HG03571 (cell line): ENCODE measurements at regions not wholly inside any gene's neighbourhood (a gene's known extent, or its start where the extent isn't known, plus 50 kb on each side); places are given as distances from the start of the nearest gene placed in this dataset.

Experiments
- ATAC-seq: cut with Tn5 transposase; IDR thresholded peaks from one replicate; pipeline ENCODE4 v1.9.1; 2021; ENCODE audit not compliant: unreplicated experiment

- ATAC-seq, result no peak
These were observed 54.6 kb downstream of the ZFP36L2 start for GRCh38 chr2:43171789-43172188.

GRCh38 chr2:43170405-43171105 is 55.9 kb downstream of the ZFP36L2 start:
- no peak for ATAC-seq

- no peak for ATAC-seq
These were observed 56.4 kb downstream of the ZFP36L2 start for GRCh38 chr2:43169987-43170386.

- ATAC-seq, result no peak
These were observed 57.1 kb downstream of the ZFP36L2 start for GRCh38 chr2:43169099-43169945.

GRCh38 chr2:43168016-43168369 is 58.4 kb downstream of the ZFP36L2 start:
- ATAC-seq, result no peak

- no peak for ATAC-seq
These were observed 60.9 kb downstream of the ZFP36L2 start for GRCh38 chr2:43165378-43166069.

GRCh38 chr2:43164686-43165085 is 61.7 kb downstream of the ZFP36L2 start:
- no peak for ATAC-seq

- ATAC-seq, result no peak
These were observed 62.7 kb downstream of the ZFP36L2 start for GRCh38 chr2:43163584-43164270.

GRCh38 chr2:43162511-43162776 is 64.0 kb downstream of the ZFP36L2 start:
- no peak for ATAC-seq

GRCh38 chr2:43161650-43162510 is 64.5 kb downstream of the ZFP36L2 start:
- no peak for ATAC-seq

GRCh38 chr2:43160778-43161177 is 65.6 kb downstream of the ZFP36L2 start:
- ATAC-seq, result no peak

- ATAC-seq, result no peak
These were observed 66.6 kb downstream of the ZFP36L2 start for GRCh38 chr2:43159797-43160196.

GRCh38 chr2:43158259-43158880 is 68.0 kb downstream of the ZFP36L2 start:
- no peak for ATAC-seq

- no peak for ATAC-seq
These were observed 68.7 kb downstream of the ZFP36L2 start for GRCh38 chr2:43157506-43158246.

GRCh38 chr2:43155851-43156411 is 70.5 kb downstream of the ZFP36L2 start:
- ATAC-seq, result no peak

GRCh38 chr2:43154685-43155084 is 71.7 kb downstream of the ZFP36L2 start:
- no peak for ATAC-seq

- ATAC-seq, result no peak
These were observed 73.4 kb downstream of the ZFP36L2 start for GRCh38 chr2:43152741-43153647.

- ATAC-seq, result no peak
These were observed 74.2 kb downstream of the ZFP36L2 start for GRCh38 chr2:43152186-43152585.
